K562 (cell line): ENCODE measurements at regions not wholly inside any gene's neighbourhood (a gene's known extent, or its start where the extent isn't known, plus 50 kb on each side); places are given as distances from the start of the nearest gene placed in this dataset.

Source experiments
- ATAC-seq: fragments of 200-7000 bp; cut with Tn5 transposase; 3 replicates; pipeline ENCODE4 v1.9.1; 2020; ENCODE audit warnings: moderate library complexity
- BruUV-seq: library from RNA; stranded (reverse); fragments of 400-500 nt; replicated peaks from 2 replicates; lab custom pipeline; 2021; lab: Mats Ljungman, UMichigan
- CTCF ChIA-PET: fragments of 300-600 bp; formaldehyde crosslinking; extraction: SDS; loops from one replicate; lab custom pipeline; 2021; ENCODE audit warnings: low intra/inter-chr PET ratio; lab: Yijun Ruan, JAX
- POLR2A ChIA-PET: fragments of 300-600, 350-650 bp; sonication (Branson Sonifier 250); formaldehyde crosslinking; extraction: SDS; loops from one replicate; lab custom pipeline; 2021; ENCODE audit warnings: antibody characterized with exemption, inconsistent platforms; lab: Yijun Ruan, JAX
- DNase-seq, 4 experiments: peaks; one replicate each; pipeline versions ENCODE4 v3.0.0 to v3.0.0-alpha.2; 2011 to 2018; ENCODE audit warnings: low spot score in 3 of 4, mixed read lengths in 3 of 4; ENCODE audit errors: extremely low read depth in 1 of 4
- FAIRE-seq: peaks from 2 replicates; lab custom pipeline; 2011; peaks lifted over from hg19 to GRCh38; lab: Jason Lieb, UNC
- H2AFZ ChIP-seq: 2 replicates; pipeline ENCODE4 v1.6.0; 2011; ENCODE audit warnings: low read depth, low read length, control low read depth, inconsistent platforms
- H3K27ac ChIP-seq: fragments of 200-600 bp; 3 replicates; pipeline ENCODE4 v1.8.0; 2011; ENCODE audit warnings: low read depth, mild to moderate bottlenecking, control low read depth, inconsistent platforms, low read length, moderate library complexity, mixed read lengths; ENCODE audit errors: extremely low read depth
- H3K27me3 ChIP-seq, 2 experiments: fragments of 300-600 bp in 1 of 2; 2 replicates in 1 of 2; 3 replicates in 1 of 2; pipeline versions ENCODE4 v1.6.0 to v1.8.0; 2011; ENCODE audit warnings: inconsistent platforms in 2 of 2, low read length in 2 of 2, mild to moderate bottlenecking in 1 of 2, mixed read lengths in 1 of 2, moderate library complexity in 1 of 2; ENCODE audit not compliant: control insufficient read depth in 2 of 2, insufficient read depth in 2 of 2
- H3K36me3 ChIP-seq: fragments of 300-600 bp; 3 replicates; pipeline ENCODE4 v1.8.0; 2011; ENCODE audit warnings: mild to moderate bottlenecking, low read length, inconsistent platforms; ENCODE audit not compliant: control insufficient read depth, insufficient read depth
- H3K4me1 ChIP-seq, 2 experiments: fragments of 200-600 bp in 1 of 2; replicated peaks in 1 of 2; 2 replicates in 1 of 2; 3 replicates in 1 of 2; pipeline versions ENCODE4 v1.5.1 to v1.8.0; 2011; ENCODE audit warnings: inconsistent platforms in 2 of 2, low read length in 2 of 2, mild to moderate bottlenecking in 1 of 2, mixed read lengths in 1 of 2, moderate library complexity in 1 of 2; ENCODE audit not compliant: control insufficient read depth in 2 of 2, insufficient read depth in 2 of 2
- H3K4me2 ChIP-seq: 2 replicates; pipeline ENCODE4 v1.6.1; 2011; ENCODE audit warnings: low read length, control low read depth, inconsistent platforms, mixed read lengths; ENCODE audit not compliant: insufficient read depth
- H3K4me3 ChIP-seq: fragments of 200-600 bp; sonication (generic), shearing (Covaris generic); 2 replicates; pipeline ENCODE4 v1.5.1; 2016; ENCODE audit warnings: control low read depth, inconsistent platforms
- H3K79me2 ChIP-seq: fragments of 200-600 bp; 3 replicates; pipeline ENCODE4 v1.8.0; 2011; ENCODE audit warnings: low read length, inconsistent platforms; ENCODE audit not compliant: control insufficient read depth, insufficient read depth
- H3K9ac ChIP-seq, 2 experiments: 2 replicates each; pipeline versions ENCODE4 v1.6.0 to v1.6.1; 2011; ENCODE audit warnings: low read depth in 2 of 2, low read length in 2 of 2, control low read depth in 1 of 2, inconsistent platforms in 1 of 2, mild to moderate bottlenecking in 1 of 2, mixed read lengths in 1 of 2; ENCODE audit not compliant: insufficient read depth in 1 of 2
- H3K9me1 ChIP-seq: one replicate; pipeline ENCODE4 v1.6.0; 2011; ENCODE audit warnings: inconsistent platforms, mild to moderate bottlenecking, low read length, moderate library complexity; ENCODE audit not compliant: control insufficient read depth, insufficient read depth
- H3K9me3 ChIP-seq: replicated peaks from 2 replicates; pipeline ENCODE4 v1.5.1; 2011; ENCODE audit warnings: low read depth, low read length, inconsistent platforms; ENCODE audit not compliant: control insufficient read depth, insufficient read depth
- H4K20me1 ChIP-seq: replicated peaks from 2 replicates; pipeline ENCODE4 v1.6.1; 2011; ENCODE audit warnings: low read length, inconsistent platforms, mixed read lengths; ENCODE audit not compliant: control insufficient read depth, insufficient read depth
- ATF1 ChIP-seq, 2 experiments: fragments of 450-650 bp in 1 of 2; IDR thresholded peaks; 2 replicates each; pipeline ENCODE4 v1.6.1; 2016; ENCODE audit warnings: missing compliant biosample characterization in 1 of 2, missing genetic modification characterization in 1 of 2
- ATF7 ChIP-seq: fragments of 450-650 bp; IDR thresholded peaks from 2 replicates; pipeline ENCODE4 v1.7.1; 2014; ENCODE audit warnings: mild to moderate bottlenecking, moderate library complexity
- COPS2 ChIP-seq: fragments of 450-650 bp; conservative IDR thresholded peaks from 2 replicates; pipeline ENCODE4 v1.6.1; 2016; ENCODE audit warnings: mild to moderate bottlenecking, moderate library complexity
- CREB5 ChIP-seq: fragments of 250-450 bp; sonication (Bioruptor Pico); IDR thresholded peaks from 2 replicates; pipeline ENCODE4 v1.5.0; 2020; ENCODE audit warnings: mild to moderate bottlenecking
- ELF2 ChIP-seq: fragments of 250-450 bp; sonication (Bioruptor Pico); IDR thresholded peaks from 2 replicates; pipeline ENCODE4 v1.5.0; 2021; ENCODE audit warnings: mild to moderate bottlenecking
- ETV6 ChIP-seq, 3 experiments: fragments of 150-350 bp in 1 of 3; sonication (generic) in 1 of 3; formaldehyde crosslinking in 1 of 3; IDR thresholded peaks; 2 replicates each; pipeline versions ENCODE4 v1.6.1 to v1.8.0; 2014 to 2022; ENCODE audit warnings: borderline replicate concordance in 2 of 3, low read depth in 2 of 3, antibody characterized with exemption in 1 of 3, low read length in 1 of 3, mild to moderate bottlenecking in 1 of 3, missing genetic modification reagents in 1 of 3
- FOXK2 ChIP-seq, 2 experiments: fragments of 450-650 bp; IDR thresholded peaks in 1 of 2; conservative IDR thresholded peaks in 1 of 2; 2 replicates each; pipeline ENCODE4 v1.6.1; 2016; ENCODE audit warnings: low read depth in 2 of 2, mild to moderate bottlenecking in 1 of 2
- GABPB2 ChIP-seq: fragments of 250-450 bp; sonication (Bioruptor Pico); conservative IDR thresholded peaks from 2 replicates; pipeline ENCODE4 v1.5.1; 2021; ENCODE audit warnings: mild to moderate bottlenecking
- GATAD2B ChIP-seq: fragments of 450-650 bp; IDR thresholded peaks from 2 replicates; pipeline ENCODE4 v1.6.1; 2017; ENCODE audit warnings: mild to moderate bottlenecking, borderline replicate concordance
- GTF3C2 ChIP-seq: IDR thresholded peaks from 3 replicates; pipeline ENCODE4 v1.6.1; 2011; ENCODE audit warnings: borderline replicate concordance, mild to moderate bottlenecking, moderate library complexity; ENCODE audit not compliant: insufficient read length; ENCODE audit errors: extremely low read depth
- HMBOX1 ChIP-seq: sonication (generic); IDR thresholded peaks from 2 replicates; pipeline ENCODE4 v1.6.1; 2016
- HSF4 ChIP-seq: fragments of 250-450 bp; sonication (Bioruptor Pico); IDR thresholded peaks from 2 replicates; pipeline ENCODE4 v2.1.2; 2022; ENCODE audit warnings: mild to moderate bottlenecking, moderate library complexity, borderline replicate concordance
- KLF1 ChIP-seq: fragments of 450-650 bp; IDR thresholded peaks from 2 replicates; pipeline ENCODE4 v1.6.1; 2016; ENCODE audit warnings: missing genetic modification characterization, missing compliant biosample characterization
- SREBF1 ChIP-seq: fragments of 150-350 bp; IDR thresholded peaks from 2 replicates; pipeline ENCODE4 v1.6.1; 2014; ENCODE audit warnings: antibody characterized with exemption, low read depth, low read length, borderline replicate concordance
- SRF ChIP-seq, 2 experiments: fragments of 250-450, 450-650 bp in 1 of 2; sonication (Bioruptor Pico) in 1 of 2; sonication (generic) in 1 of 2; formaldehyde crosslinking; IDR thresholded peaks; 2 replicates each; pipeline versions ENCODE4 v1.5.0 to v1.5.1; 2020 to 2022; ENCODE audit warnings: mild to moderate bottlenecking in 1 of 2, missing genetic modification reagents in 1 of 2
- TCF15 ChIP-seq: fragments of 250-450 bp; sonication (Bioruptor Pico); IDR thresholded peaks from 2 replicates; pipeline ENCODE4 v1.8.0; 2022; ENCODE audit warnings: moderate library complexity, mild to moderate bottlenecking, inconsistent platforms
- ZNF79 ChIP-seq: fragments of 250-450 bp; sonication (Bioruptor Pico); IDR thresholded peaks from 2 replicates; pipeline ENCODE4 v1.4.0; 2020; ENCODE audit warnings: low read depth, mild to moderate bottlenecking, moderate library complexity
- ZSCAN29 ChIP-seq: fragments of 450-650 bp; IDR thresholded peaks from 2 replicates; pipeline ENCODE4 v1.6.1; 2017
- WGBS: fragments of 100-300 bp; shearing (Covaris generic); methylation state at CpG from one replicate; pipeline ENCODE4 v1.1.6; 2016; ENCODE audit warnings: low coverage, mixed read lengths; ENCODE audit not compliant: insufficient coverage; ENCODE audit errors: missing lambda C conversion rate; 5-methylcytosine and 5-hydroxymethylcytosine counted together
- in situ Hi-C: fragments of 300-500 bp; cut with MboI; formaldehyde crosslinking; loops from 4 replicates; pipeline ENCODE4 v1.15.0; 2018; ENCODE audit warnings: inconsistent platforms, mixed read lengths
- intact Hi-C: fragments of 100-400 bp; cut with micrococcal nuclease; formaldehyde crosslinking; loops from 2 replicates; pipeline ENCODE4 v1.14.2; 2022

GRCh38 chr4:156138781-156139280 lies 185.2 kb upstream of the CTSO start:
- Histone ChIP-seq H3K9me1 (no peaks in the 10 kb centered on the region), H3K27ac (no peak overlapping the region), H3K4me3 (no peak overlapping the region), H3K9ac (no peak overlapping the region), H3K27me3 (no peaks in the 10 kb centered on the region), H2AFZ (no peak overlapping the region), H3K79me2 (no peaks in the 10 kb centered on the region), H3K4me1 (no peaks in the 10 kb centered on the region), H3K9me3 (no peaks in the 10 kb centered on the region), H4K20me1 (no peaks in the 10 kb centered on the region), H3K36me3 (no peaks in the 10 kb centered on the region), H3K4me2 (no peak overlapping the region)
- DNase-seq, result no peak
- 0% methylated on average over 9 of the region's 9 CpGs for WGBS
- no peak for ATAC-seq
- no peak for FAIRE-seq
- no TSS peak for BruUV-seq
- intact Hi-C loops (no loop called here), in situ Hi-C loops (no loop called here)
- ChIA-PET POLR2A (no interaction called here), CTCF (no interaction called here)
- TF ChIP-seq HMBOX1 (no peak), KLF1 (tag) (no peak), ETV6 (IDR thresholded peaks at IDR 0.05; ENCODE audit: borderline replicate concordance in 1 of 2, low read depth in 2 of 2, low read length in 1 of 2) (no peak), ETV6 (CRISPR knock-in tag; IDR thresholded peaks at IDR 0.05; ENCODE audit: borderline replicate concordance) (no peak), GATAD2B (no peak), CREB5 (CRISPR knock-in tag) (no peak), GTF3C2 (no peak), HSF4 (CRISPR knock-in tag) (no peak), GABPB2 (no peak), SREBF1 (no peak), ELF2 (CRISPR knock-in tag) (no peak), ZNF79 (CRISPR knock-in tag) (no peak), COPS2 (no peak), ATF1 (CRISPR knock-in tag; IDR thresholded peaks at IDR 0.05) (no peak), ATF1 (tag; IDR thresholded peaks at IDR 0.05) (no peak), ATF7 (no peak), TCF15 (no peak), SRF (CRISPR knock-in tag; IDR thresholded peaks at IDR 0.05) (no peak), FOXK2 (conservative IDR thresholded peaks at IDR 0.05 in 1 of 2, IDR thresholded peaks at IDR 0.05 in 1 of 2; ENCODE audit: low read depth in 2 of 2) (no peak), ZSCAN29 (no peak)
